OCI-LY3 (cell line): ENCODE measurements at regions not wholly inside any gene's neighbourhood (a gene's known extent, or its start where the extent isn't known, plus 50 kb on each side); places are given as distances from the start of the nearest gene placed in this dataset.

Experiments used
- H2AFZ ChIP-seq: fragments of 200-600, 300-600 bp; shearing (Covaris generic); 2 replicates; pipeline ENCODE4 v1.6.0; 2014; ENCODE audit warnings: antibody characterized with exemption, low read depth, low read length
- H3K27ac ChIP-seq: fragments of 200-600, 300-600 bp; sonication (generic); 2 replicates; pipeline ENCODE4 v1.5.1; 2014; ENCODE audit warnings: mild to moderate bottlenecking, low read length, moderate library complexity, mixed read lengths
- H3K27me3 ChIP-seq: fragments of 200-600, 300-600 bp; sonication (generic); 2 replicates; pipeline ENCODE4 v1.6.1; 2014; ENCODE audit warnings: low read depth, low read length, mixed read lengths
- H3K36me3 ChIP-seq: fragments of 200-600, 300-600 bp; sonication (generic); replicated peaks from 2 replicates; pipeline ENCODE3; 2014; ENCODE audit warnings: low read depth, low read length, mixed read lengths
- H3K4me1 ChIP-seq: fragments of 300-600, 200-600 bp; sonication (generic); 2 replicates; pipeline ENCODE4 v1.6.1; 2014; ENCODE audit warnings: low read length, mixed read lengths
- H3K4me2 ChIP-seq: fragments of 200-600, 300-600 bp; sonication (generic); 2 replicates; pipeline ENCODE4 v1.6.1; 2014; ENCODE audit warnings: low read length, mixed read lengths
- H3K4me3 ChIP-seq: fragments of 300-600, 200-600 bp; sonication (generic); 2 replicates; pipeline ENCODE4 v1.5.1; 2014; ENCODE audit warnings: antibody characterized with exemption, mild to moderate bottlenecking, low read length, moderate library complexity
- H3K79me2 ChIP-seq: fragments of 300-600, 200-600 bp; shearing (Covaris generic); 2 replicates; pipeline ENCODE4 v1.6.1; 2014; ENCODE audit warnings: mild to moderate bottlenecking, low read length, mixed read lengths
- H3K9ac ChIP-seq: fragments of 300-600, 200-600 bp; shearing (Covaris generic); 2 replicates; pipeline ENCODE4 v1.6.0; 2014; ENCODE audit warnings: mild to moderate bottlenecking, low read length, moderate library complexity
- H3K9me3 ChIP-seq: fragments of 200-600, 300-600 bp; shearing (Covaris generic); 2 replicates; pipeline ENCODE4 v1.6.1; 2014; ENCODE audit warnings: low read length, mixed read lengths; ENCODE audit not compliant: insufficient read depth
- H4K20me1 ChIP-seq: fragments of 200-600, 300-600 bp; sonication (generic); 2 replicates; pipeline ENCODE4 v1.6.1; 2016; ENCODE audit warnings: low read length, mixed read lengths; ENCODE audit not compliant: insufficient read depth
- CTCF ChIP-seq: fragments of 200-600, 300-600 bp; sonication (generic); IDR thresholded peaks from 2 replicates; pipeline ENCODE4 v1.5.1; 2014; ENCODE audit warnings: antibody characterized with exemption, low read length, low read depth
- EZH2phosphoT487 ChIP-seq: fragments of 200-600 bp; shearing (Covaris generic); IDR thresholded peaks from 2 replicates; pipeline ENCODE4 v1.6.1; 2018; ENCODE audit warnings: antibody characterized with exemption, mixed run types, low read depth

- no peaks in the 10 kb centered on the region for H3K79me2 ChIP-seq
- no peak overlapping the region for H3K4me3 ChIP-seq
- no peaks in the 10 kb centered on the region for H3K9me3 ChIP-seq
- no peak overlapping the region for H3K9ac ChIP-seq
- H2AFZ ChIP-seq: no peak overlapping the region
- no peak overlapping the region for H3K4me2 ChIP-seq
- peaks cover 6% of the 10 kb centered on the region; the same call in 1 of the 2 replicates for H3K4me1 ChIP-seq
- no peaks in the 10 kb centered on the region for H3K27me3 ChIP-seq
- H3K36me3 ChIP-seq: no peaks in the 10 kb centered on the region
- H4K20me1 ChIP-seq: no peaks in the 10 kb centered on the region
- H3K27ac ChIP-seq: no peak overlapping the region
- TF ChIP-seq CTCF: no peak
- TF ChIP-seq EZH2phosphoT487: no peak
Observed at GRCh38 chr13:110030394-110030928, 244.1 kb upstream of the IRS2 start.

- Histone ChIP-seq H3K36me3 (no peaks in the 10 kb centered on the region), H3K4me1 (peaks cover 11% of the 10 kb centered on the region; the same call in 1 of the 2 replicates), H2AFZ (no peak overlapping the region), H3K9ac (no peak overlapping the region), H3K4me3 (no peak overlapping the region), H3K4me2 (no peak overlapping the region), H3K27me3 (no peaks in the 10 kb centered on the region), H4K20me1 (no peaks in the 10 kb centered on the region), H3K79me2 (no peaks in the 10 kb centered on the region), H3K27ac (no peak overlapping the region), H3K9me3 (no peaks in the 10 kb centered on the region)
- TF ChIP-seq EZH2phosphoT487 (no peak), CTCF (no peak)
Observed at GRCh38 chr13:110028838-110029621, 242.6 kb upstream of the IRS2 start.

GRCh38 chr13:110028311-110028710 is 241.9 kb upstream of the IRS2 start:
- H3K36me3 ChIP-seq: no peaks in the 10 kb centered on the region
- no peak overlapping the region for H3K27ac ChIP-seq
- H3K9ac ChIP-seq: no peak overlapping the region
- no peaks in the 10 kb centered on the region for H3K27me3 ChIP-seq
- no peaks in the 10 kb centered on the region for H3K9me3 ChIP-seq
- H3K4me2 ChIP-seq: no peak overlapping the region
- no peak overlapping the region for H2AFZ ChIP-seq
- H3K79me2 ChIP-seq: no peaks in the 10 kb centered on the region
- no peak overlapping the region for H3K4me3 ChIP-seq
- no peak for TF ChIP-seq EZH2phosphoT487
- TF ChIP-seq CTCF: no peak
- no peaks in the 10 kb centered on the region for H4K20me1 ChIP-seq
- H3K4me1 ChIP-seq: peaks cover 11% of the 10 kb centered on the region; the same call in 1 of the 2 replicates

- Histone ChIP-seq H3K9me3 (no peaks in the 10 kb centered on the region), H3K9ac (no peak overlapping the region), H3K4me1 (peaks cover 11% of the 10 kb centered on the region; the same call in 1 of the 2 replicates), H3K27me3 (no peaks in the 10 kb centered on the region), H3K4me3 (no peak overlapping the region), H3K36me3 (no peaks in the 10 kb centered on the region), H3K79me2 (no peaks in the 10 kb centered on the region), H4K20me1 (no peaks in the 10 kb centered on the region), H3K27ac (no peak overlapping the region), H3K4me2 (no peak overlapping the region), H2AFZ (no peak overlapping the region)
- TF ChIP-seq CTCF (no peak), EZH2phosphoT487 (no peak)
Observed at GRCh38 chr13:110027470-110028240, 241.3 kb upstream of the IRS2 start.
